GM18868 (cell line): ENCODE measurements at regions not wholly inside any gene's neighbourhood (a gene's known extent, or its start where the extent isn't known, plus 50 kb on each side); places are given as distances from the start of the nearest gene placed in this dataset.

Experiments
- ATAC-seq: cut with Tn5 transposase; IDR thresholded peaks from one replicate; pipeline ENCODE4 v1.9.1; 2021; ENCODE audit warnings: mild to moderate bottlenecking, moderate library complexity; ENCODE audit not compliant: unreplicated experiment

DNA sequence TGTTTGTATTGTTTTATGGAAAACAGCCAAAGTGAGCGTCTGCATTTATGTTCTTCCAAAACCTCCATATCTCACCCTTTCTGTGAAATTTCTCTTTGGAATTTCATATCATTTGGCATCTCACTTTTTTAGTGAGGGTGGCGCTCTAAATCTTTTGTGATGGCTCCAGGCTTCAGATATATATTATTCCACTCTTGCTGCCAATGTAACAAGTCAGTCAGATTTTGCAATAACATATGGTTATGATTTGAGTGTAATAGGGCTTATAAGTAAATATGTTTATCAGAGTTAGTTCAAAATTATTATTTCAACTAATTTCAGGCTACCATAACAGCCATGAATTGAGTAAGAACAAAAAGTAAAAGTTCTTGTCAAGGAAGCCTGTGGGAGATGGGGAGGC, 314.7 kb downstream of the PDGFC start:
- ATAC-seq = no peak

DNA sequence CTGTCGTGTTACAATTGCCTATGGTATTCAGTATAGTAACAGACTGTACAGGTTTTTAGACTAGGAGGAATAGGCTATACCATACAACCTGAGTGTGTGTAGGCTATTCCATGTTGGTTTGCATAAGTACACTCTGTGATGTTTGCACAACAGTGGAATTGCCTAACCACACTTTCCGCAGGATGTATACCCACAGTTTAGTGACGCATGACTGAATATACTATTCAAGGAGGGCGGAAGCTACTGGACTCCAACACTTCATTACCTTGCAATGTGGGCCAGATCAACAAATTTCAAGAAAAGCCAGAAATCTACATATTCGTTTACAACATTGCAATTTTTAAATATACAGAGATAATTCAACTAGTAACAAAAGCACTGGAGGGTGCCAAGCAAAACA, 317.2 kb downstream of the PDGFC start:
- ATAC-seq = no peak

DNA sequence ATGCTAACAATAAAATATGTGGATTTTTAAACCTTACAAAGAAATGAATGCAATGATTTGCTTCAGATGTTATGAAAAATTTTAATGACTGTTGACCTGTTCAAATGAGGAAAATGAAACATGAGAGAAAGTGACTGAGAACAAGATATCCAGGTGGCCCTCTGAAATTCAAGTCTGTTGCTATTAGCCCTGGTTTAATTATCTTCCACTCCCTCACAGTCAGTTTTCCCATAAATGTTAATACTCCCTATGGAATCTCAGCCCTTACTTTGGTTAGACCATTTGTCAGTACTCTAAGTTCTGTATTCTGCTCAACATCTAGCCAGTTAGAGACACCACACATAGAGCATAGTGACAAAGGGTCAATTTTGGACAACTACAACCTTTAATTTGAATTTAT, 327.8 kb downstream of the PDGFC start:
- no peak for ATAC-seq

DNA sequence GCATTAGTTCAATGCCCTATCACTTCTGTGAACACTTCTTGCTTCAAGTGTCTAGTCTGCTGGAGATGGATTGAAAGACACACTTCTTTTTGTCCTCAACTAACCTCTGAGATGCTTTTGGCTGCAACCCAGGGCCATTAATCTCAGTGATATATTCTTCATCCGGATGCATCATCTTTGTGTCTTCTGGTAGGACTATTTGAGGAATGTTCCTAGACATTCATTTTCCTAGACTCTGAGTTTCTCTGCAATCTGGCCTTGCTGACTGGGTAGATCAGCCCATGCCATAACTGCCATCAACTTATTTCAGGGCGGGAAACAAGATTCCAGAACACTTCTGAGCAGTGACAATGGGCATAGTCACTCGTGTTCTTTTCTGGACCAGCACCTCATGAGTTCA, 329.4 kb downstream of the PDGFC start:
- no peak for ATAC-seq

DNA sequence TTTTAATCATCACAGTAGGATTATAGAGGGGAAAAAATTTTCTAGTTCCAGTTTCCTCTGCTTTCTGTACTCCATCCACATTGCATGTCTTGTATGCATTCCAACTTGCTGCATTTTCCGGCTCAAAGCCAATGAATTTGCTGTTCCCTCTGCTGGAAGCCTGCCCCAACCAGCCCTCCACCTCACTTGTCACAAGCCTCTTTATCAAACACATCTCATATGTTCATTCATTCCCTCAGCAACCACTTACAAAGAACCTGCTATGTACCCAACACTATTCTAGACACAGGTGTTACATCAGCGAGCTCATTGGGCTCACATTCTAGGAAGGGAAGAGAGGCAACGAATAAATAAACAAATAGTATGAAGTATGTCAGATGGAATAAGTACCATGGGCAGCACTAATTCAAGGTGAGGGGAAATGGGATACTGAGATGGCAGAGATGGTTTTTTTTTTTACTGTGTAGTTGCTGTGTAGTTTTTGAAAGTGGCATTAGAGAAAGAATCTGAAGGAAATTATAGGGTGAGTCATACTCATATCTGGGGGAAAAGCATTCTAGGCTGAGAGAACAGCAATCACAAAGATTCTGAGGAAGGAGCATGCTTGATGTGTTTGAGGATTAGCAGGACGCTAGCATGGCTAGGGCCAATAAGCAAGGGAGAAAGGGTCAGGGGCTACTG, 332.5 kb downstream of the PDGFC start:
- ATAC-seq = no peak

DNA sequence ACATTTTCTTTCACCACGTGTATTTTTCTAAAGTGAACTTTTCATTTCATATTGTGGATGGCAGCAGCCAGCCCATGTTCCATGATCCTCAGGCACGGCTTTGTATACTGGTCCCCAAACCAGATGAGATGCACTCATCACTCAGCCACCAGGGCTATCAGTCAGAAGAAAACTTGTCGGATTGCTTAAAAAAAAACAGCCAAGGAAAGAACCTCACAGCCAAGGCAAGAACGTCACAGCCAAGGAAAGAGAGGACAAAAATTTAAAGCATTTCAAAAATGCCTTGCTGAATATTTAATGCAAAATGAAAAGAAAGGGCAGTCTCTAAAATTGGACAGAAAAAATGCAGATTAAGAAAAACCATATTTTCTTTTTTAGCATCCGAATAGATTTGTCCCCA, 333.3 kb downstream of the PDGFC start:
- ATAC-seq = no peak

DNA sequence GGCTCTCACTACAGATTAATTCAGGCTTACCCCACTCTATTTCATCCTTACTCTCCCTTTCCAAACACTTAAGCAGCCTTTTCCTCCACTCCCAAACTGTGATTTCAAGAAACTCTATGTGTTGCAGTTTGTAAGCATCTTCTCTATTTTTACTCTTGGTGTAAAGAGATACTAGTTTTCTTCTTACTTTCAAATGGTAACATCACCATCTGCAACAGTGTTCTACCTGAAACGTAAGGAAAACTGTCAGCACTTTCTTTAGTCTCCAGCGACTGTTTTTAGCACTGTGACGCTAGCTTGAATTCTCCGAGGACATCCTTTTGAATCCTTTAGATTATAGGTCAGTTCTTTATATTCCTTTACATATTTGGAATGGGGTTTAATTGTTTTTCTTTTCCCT, 335.2 kb downstream of the PDGFC start:
- ATAC-seq = no peak

DNA sequence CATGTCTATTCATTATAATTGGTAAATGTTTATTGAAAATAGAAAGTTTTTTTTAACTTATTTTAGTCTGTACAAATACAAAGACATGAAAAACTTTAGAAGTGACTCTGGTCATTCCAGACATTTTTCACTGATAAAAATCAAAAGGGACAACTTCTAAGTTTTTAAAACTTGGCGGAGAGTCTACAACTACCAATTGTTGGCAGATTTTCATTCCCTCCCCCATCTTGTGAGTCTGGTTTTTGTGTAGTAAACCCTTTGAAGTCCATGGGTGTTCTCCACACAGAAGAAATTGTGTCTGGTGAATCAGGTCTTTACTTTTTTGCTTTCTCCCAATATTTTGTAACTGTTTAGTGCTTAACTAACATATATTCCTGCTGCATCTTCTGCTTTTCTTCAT, 336.5 kb downstream of the PDGFC start:
- no peak for ATAC-seq

DNA sequence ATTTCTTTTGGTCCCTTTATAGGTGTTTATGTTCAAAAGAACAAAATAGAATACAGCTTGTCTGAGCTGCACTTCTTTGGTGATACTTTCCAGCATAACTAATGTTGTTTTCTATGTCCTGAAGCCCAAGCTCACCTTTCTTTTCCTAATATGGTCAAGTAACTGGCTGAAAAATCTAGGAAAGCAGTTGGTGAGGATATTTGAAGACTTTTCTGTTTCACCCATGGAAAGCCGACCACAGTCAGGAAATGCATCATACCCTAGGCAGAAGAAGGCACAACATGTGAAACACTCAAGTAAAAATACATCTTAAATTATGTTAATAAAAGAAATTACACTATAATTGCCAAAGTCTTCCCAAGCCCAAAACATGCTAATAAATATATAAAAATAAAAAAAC, 337.0 kb downstream of the PDGFC start:
- no peak for ATAC-seq

DNA sequence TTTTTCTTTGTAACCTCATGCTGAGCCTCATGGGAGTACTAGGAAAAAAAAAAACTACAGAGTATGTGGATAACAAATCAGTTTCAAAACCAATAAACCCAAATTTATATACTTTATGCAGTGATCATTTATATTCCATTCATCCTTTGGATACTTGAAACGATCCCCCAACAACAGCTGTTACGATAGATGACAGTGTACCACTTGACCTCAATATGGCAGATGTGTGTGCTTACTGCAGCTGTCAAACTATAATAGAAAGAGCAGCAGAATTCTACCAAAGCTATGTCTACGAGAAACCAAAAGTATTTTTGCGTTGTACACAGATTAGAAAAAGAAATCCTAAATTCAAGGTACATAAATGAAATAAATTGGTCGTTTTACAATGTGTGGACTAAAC, 337.8 kb downstream of the PDGFC start:
- no peak for ATAC-seq

DNA sequence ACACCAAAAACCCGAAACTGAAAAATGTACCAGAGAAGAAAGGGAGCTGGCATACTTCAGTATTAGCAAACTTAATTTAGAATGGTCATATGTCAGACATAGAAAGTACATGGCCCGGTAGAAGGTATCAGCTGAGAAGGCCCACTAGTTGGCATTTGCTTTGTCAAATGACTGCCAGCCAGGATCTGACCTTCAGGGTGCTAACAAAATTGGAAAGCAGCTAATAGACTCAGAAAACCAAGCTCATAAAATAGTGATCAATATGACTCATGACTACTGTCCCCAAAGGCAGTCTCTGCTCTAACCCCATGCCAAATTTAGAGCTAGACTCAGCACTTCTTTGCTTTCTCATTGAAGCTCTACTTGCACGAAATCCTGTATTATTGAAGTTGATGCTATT, 342.7 kb downstream of the PDGFC start:
- no peak for ATAC-seq

DNA sequence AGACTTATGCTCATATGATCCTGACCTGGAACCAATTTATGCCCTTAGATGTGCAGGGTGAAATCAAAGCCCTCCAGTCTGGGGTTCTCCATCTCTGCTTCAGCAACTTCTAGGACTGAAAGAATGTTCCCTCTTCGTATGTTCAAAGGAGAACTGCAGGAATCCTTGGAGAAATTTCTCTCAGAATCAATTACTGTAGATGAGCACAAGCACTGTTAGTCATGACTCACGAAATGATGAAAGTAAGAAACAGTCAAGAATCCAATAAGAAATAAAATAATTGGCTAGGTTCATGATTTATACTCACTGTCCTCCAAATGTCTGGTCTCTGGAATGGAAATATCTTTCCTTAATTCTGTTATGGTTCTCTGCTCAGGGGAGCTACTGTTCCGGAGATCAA, 348.2 kb downstream of the PDGFC start:
- no peak for ATAC-seq

DNA sequence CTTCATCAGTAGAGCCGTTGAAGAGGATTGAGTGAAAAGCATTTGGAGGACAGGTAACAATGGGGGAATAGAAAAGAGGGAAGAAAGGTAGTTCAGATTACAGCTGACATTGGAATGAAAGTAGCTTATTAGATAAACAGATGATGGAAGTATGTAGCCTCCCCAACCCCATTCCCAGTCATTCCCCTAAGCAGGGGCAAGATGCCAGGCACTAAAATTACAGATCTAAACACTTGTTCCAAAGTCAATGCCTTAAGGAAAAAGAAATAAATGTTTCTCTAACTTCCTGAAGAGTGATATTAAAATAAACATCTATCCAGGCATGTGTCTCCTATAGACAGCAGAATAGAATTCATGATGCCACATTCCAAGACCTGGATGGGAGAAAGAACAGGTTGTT, 350.8 kb downstream of the PDGFC start:
- no peak for ATAC-seq

DNA sequence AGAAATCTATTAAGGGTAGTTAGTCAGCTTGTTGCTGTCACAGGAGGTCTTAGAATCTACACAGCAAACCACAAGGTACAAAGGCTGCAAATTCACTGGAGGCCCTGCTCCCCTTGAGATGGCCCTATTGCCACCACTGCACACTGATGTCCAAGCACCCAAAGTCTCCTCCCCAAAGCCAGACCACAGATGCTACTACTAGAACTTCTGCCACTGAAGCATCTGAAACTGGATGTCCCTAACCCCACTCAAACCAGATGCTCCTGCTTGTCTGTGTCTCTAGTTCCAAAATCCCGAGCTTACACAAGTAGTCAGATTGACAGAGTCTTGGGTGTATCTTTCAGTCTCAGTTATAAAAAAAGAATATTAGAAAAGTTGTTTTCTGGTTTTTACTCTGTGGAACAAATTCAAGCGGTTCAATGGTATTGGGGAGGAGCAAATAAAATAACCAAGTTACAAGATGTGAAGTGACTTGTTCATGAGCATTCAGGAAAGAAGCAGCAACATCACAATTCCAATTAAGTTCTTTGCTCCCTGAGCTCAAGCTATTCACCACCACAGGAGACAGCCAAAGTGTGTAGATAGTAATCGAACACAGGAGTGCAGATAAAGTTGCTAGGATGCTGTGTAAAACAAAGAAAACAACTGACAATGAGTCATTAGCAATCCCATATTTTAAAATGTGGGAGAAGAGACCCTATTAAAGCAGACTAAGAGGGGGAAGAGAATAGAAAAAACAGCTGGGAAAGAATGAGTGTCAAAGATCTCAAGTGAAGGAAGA, 352.3 kb downstream of the PDGFC start:
- ATAC-seq = no peak

DNA sequence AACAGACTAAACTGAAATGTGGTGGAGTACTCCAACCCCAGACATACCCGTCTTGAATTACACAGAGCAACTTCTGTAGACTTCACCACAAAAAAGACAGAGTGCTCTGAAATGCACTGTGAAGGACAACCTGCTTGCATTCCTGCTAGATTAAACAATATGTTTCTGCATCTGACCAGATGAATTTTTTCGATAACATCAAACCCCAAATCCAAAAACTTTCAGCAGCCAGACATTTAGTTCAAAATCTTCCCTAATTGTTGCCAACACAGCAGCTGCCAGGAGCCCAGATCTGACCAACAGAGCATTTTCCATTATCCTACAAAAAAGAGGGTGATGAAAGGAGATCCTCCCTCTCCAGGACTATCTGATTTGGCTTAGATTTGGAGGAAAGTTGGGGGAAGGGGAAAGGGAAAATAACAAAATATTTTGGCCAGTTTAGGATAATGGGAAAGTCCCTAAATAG, 356.5 kb downstream of the PDGFC start:
- ATAC-seq = no peak

DNA sequence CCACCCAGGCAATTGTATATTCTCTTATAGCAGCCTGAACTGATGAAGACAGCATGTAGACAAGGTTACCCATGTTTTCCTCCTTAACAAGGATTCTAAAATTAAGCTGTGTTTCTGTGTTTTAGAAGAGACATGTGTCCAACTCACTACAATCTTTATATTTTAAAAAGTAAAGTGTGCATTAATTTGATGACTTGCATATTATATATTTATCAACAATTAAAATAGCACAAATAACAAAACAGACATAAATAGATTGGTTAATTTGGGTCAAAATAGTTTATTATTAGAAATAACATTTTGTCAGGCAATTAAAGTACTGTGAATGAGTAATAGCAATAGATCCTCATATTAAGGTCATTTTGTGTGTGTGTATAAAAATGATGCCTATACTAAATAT, 357.1 kb downstream of the PDGFC start:
- ATAC-seq = no peak

DNA sequence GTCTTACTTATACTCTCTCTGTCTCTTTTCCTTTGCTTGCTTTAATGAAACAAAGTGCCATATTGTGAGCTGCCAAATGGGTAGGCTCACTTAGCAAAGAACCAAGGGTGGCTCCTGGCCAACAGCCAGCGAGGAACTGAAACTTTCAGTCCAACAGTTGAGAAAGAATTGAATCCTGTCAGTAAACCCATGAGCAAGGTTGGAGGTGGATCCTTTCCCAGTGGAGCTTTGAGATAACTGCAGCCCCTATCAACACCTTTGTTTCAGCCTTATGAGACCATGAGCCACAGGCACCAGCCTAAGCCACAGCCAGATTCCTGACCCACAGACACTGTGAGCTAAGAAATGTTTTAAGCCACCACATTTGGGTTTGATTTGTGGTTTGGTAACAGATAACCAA, 362.2 kb downstream of the PDGFC start:
- ATAC-seq = no peak

DNA sequence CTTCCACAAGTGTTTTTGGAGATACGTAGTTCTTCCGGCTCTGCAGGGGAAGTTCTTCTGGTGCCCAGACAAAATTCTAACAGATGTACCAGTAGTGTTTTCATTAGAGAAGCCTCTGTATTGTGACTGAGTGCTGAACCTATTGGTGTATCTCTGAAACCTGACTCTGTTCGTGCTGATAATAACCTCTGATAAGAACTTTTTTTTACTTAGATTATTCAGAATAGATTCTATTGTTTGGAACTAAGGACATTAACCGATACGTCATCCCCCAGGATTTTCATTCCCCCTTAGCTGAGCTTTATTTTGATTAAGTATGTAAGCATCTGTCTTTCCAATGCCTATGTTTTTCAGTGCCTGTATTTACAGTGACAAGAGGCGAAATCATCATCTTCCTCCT, 362.9 kb downstream of the PDGFC start:
- ATAC-seq = no peak

DNA sequence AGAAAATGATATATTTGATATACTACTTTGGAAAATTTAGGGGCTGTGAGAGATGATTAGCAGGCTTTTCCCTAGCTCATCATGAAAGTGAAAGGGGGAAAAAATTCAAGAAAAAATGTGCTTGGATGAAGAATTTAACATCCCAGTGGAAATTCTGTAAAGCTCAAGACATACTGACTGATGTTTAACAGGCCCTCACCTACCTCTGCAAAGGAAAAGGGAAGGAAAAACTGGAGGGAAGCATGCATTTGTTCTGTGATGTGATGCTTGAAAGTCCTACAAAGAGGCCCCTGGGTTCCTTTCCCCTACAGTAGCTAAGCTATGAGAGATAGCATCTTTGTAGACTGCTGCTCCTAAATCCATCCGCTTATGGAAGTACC, 364.1 kb downstream of the PDGFC start:
- no peak for ATAC-seq

DNA sequence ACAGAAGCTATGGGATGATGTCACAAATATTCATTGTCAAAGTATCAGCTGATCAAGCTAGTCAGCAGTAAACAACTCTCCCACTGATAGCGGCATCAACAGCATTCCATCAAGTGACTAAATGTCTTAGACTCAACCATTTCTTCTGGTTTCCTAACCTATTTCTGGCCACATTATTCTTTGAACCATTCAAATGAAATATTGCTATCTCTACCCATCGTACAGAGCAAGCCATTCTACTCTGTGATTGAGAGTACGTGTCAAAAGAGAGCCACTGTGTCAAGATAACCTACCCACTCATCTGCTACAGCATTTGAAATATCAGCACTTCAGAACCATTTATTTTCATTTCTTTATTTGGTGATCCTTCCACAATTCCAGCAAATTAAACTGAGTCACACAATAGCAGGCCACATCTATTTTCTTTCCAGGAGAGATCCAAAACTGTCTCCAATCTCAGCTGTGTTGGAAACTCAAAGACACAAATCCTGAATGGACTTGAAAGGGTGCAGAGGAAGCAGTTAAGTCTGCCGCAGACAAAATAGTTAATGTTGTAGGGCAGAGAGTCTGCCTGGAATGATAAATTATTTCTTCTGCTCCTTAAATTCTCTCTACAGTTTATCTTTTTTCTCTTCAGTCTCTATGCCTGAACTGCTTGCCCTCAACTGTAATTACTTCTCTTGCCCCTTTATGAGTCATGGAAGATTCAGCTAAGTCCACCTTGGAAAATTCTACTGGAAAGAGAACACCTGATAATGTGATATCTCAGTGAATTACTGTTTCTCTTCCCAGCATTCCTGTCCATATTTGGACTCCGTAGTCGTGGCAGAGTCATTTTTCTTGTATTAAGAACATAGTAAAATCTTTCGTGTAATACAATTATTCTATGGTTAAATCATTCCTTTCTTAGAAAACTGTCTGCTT, 364.8 kb downstream of the PDGFC start:
- ATAC-seq = no peak

DNA sequence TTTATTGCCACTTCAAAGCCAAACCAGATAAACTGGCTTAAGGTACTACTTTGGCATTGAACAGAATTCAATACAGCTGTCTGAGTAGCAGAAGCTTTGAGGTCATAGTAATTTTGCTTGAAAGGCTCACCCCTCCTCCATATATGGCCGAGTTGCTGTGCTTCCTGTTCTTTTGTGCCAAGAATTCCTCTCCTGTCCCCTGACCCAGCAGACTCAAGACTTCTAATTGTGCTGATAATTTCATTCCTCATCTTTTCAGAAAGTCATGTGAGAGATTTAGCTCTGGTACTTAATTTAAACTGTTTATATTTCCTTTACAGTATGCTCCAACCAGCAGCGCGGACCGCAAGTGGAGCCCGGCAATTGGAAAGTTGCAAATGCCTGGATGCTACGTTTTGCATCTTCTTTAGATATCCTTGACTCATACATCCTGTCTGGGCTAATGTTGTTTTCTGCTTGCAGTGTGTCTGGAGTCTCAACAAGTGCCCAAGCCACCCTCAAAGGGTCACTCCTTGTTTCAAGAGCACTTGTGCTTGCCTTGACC, 373.4 kb downstream of the PDGFC start:
- ATAC-seq = no peak
